GM21528 (cell line): ENCODE measurements at regions not wholly inside any gene's neighbourhood (a gene's known extent, or its start where the extent isn't known, plus 50 kb on each side); places are given as distances from the start of the nearest gene placed in this dataset.
"Not testable (repeated sequence)": the region's sequence is repeated elsewhere in the genome, so short reads cannot be mapped to it uniquely, and the experiment has no call there.

ENCODE experiments used
- ATAC-seq: cut with Tn5 transposase; IDR thresholded peaks from one replicate; pipeline ENCODE4 v1.9.1; 2021; ENCODE audit warnings: mild to moderate bottlenecking, moderate library complexity; ENCODE audit not compliant: unreplicated experiment, low FRiP score

DNA sequence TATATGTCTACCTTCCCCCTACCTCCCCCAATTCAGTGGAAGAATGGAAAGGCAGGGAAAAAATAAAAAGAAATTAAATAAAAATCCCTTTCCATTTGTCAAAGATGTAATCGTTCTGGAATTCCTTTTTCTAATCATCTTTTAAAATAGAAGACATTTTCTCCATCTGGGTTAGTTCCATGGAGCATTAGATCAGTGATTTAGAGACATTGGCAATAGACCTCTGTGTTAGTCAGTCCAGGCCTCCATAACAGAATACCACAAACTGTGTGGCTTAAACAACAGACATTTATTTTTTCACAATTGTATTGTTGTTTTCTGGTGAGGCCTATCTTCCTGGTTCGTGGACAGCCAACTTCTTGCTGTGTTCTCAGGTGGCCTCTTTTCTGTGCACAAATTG is 516.6 kb upstream of the DAB2 start:
- ATAC-seq = no peak

DNA sequence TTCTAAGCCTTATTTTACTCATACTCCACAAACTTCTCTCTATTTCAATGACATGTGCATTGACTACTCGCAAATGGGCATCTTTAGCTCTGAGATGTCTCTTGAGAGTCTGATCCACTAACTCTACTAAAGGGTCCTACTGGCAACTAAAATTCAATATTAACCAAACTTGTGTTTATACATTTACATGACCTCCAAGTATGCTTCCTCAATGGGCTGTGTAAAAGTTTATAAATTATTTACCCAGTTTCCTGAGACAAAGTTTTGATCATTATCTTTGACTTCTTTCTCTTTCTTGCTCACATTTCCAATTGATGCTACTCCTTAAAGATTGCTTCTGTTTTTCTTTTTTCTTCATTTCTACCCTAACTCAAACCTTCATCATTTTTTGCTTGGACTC is 510.1 kb upstream of the DAB2 start:
- no peak for ATAC-seq

DNA sequence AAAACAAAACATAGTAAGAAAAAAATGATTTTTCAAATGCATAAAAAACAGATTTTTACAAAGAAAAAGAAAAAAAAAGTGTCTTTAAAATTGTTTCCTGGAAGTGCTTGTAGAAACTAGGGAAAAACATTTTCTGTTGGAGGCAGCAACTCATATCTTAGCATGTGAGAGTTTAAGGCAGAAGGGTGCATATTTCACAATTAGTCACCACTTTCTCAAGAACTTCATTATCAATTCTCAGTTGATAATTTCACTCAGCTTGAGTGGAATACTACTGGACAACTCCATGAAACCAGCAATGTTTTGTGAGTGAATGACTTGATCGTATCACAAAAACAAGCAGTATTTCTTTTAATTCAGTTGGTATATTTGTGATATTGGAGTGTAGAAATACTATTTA is 508.3 kb upstream of the DAB2 start:
- no peak for ATAC-seq

DNA sequence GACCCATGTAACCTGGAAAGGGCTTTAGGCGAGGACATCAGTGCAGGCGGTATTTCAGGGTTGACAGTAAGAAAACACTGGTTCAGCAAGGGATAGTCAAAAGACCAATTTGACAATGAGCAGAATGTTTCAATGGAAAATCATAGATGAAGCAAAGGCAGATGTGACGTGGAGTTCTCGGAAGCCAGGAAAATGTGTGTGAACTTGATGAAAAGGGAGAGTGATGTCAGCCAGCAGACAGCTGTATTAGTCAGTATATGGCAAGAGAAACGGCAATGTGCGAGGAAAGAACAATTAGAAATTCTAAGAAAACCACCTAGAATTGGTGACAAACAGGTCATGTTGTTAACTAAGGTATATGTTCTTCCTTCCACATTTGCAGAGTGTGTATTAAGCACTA is 503.9 kb upstream of the DAB2 start:
- no peak for ATAC-seq

DNA sequence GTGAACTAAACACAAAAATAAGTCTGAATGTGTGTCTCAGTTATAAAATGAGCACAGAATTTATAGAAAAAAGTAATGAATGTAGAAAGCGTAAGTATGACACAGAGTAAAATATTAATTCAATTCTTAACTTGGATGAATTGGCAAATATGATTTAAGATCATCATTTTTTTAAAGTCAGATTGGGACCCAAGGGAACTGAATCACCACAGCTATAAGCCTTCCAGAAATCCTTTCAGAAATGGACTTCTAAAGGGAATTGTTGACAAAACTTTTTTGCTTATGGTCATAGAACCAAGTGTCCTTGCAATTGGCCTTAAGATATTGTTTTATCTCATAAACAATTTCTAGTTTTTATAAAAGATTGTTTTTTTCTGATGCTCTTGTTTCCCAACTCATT is 495.1 kb upstream of the DAB2 start:
- ATAC-seq = no peak

DNA sequence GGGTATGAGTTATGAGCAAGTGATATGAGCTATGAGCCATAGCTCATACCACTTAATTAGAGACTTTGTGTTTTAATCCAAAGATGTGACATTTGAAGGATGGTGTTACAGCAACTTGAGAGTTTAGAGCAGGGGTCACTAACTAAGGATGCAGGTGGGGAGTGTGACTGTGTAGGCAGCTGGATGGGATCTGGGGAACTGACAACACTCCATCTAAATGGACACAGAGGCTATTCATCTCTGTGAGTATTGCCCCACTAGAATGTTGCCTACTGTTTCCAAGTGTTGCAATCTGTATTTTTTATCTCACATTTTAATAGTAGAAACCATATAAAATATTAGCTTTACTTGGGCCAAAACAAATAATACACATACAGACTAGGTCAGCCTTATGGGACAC is 488.1 kb upstream of the DAB2 start:
- ATAC-seq = no peak

DNA sequence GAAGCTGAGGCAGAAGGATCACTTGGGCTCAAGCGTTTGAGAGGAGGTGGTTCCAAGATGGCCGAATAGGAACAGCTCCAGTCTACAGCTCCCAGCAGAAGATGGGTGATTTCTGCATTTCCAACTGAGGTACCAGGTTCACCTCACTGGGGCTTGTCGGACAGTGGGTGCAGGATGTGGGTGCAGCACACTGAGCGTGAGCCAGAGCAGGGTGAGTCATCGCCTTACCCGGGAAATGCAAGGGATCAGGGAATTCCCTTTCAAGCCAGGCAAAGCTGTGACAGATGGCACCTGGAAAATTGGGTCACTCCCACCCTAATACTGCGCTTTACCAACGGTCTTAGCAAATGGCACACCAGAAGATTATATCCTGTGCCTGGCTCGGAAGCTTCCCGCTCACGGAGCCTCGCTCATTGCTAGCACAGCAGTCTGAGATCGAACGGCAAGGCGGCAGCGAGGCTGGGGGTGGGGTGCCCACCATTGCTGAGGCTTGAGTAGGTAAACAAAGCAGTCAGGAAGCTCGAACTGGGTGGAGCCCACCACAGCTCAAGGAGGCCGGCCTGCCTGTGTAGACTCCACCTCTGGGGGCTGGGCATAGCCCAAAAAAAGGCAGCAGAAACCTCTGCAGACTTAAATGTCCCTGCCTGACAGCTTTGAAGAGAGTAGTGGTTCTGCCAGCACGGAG is 482.6 kb upstream of the DAB2 start:
- ATAC-seq = not testable (repeated sequence)

DNA sequence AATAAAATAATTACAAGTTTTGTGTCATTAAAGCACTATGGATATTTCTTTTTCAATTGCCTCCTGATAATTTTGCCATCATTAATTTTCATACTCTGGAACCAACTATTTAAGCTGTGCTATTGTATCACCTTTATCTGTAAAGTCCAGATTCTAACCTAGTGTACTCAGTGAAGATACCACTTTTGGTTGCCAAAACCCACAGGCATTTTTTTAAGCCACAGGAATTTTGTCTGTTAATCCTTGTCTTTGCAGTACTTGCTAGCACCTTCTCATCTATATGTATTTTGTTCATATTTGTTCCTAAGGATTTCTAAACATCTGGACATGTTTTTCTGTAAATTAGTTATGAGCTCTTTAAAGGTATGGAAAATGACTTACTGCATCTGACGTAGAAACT is 481.4 kb upstream of the DAB2 start:
- ATAC-seq = no peak

DNA sequence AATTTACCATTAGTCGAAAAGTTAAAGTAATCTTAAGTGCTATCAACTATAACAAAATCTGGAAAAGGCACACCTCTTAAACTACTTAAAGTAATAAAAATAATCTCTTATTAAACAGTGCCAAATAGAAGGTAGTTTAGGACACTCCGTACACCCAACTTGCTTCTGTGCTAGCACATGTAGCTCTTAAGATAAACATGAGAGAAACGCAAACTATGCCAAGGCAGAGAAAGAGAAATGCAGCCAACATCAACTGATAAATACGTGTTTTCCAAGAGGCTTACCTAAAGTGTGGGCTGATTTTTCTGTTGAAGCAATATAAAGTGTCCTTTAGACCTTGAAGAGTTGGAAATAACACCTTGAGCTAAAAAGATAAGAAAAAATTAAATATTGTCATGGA is 480.6 kb upstream of the DAB2 start:
- ATAC-seq = no peak

DNA sequence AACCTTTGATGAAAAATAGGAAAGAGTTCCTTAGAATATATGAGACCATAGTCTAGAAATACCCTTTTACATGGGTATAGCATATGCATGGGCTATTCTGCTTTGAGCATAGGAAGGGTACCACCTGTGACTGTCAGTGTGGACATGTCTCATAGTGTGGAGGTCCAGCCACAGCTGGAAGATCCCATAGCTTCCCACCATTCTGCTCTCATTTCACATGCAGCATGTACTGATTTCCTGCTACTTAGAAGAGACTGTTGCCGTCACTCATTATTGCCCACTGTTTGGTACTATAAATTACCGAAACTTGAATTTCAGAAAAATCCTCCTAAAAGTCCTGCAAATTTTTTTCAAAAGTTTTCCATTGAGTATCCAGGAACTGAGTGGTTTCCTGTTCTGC is 477.8 kb upstream of the DAB2 start:
- ATAC-seq = no peak

DNA sequence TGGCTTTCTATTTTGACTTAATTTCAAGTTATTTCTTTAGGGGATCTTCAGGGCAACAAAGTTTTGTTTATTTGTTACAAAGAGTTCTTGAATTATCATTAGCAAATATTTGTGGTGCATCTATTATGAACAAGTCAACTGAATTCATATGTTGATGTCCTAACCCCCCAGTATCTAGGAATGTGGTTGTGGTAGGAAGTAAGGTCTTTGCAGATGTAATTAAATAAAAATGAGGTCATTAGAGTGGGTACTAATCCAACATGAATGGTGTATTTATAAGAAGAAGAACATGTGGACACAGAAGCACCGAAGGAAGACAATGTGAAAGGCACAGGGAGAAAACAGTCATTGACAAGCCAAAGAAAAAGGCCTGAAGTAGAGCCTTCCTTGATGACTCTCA is 474.0 kb upstream of the DAB2 start:
- no peak for ATAC-seq

DNA sequence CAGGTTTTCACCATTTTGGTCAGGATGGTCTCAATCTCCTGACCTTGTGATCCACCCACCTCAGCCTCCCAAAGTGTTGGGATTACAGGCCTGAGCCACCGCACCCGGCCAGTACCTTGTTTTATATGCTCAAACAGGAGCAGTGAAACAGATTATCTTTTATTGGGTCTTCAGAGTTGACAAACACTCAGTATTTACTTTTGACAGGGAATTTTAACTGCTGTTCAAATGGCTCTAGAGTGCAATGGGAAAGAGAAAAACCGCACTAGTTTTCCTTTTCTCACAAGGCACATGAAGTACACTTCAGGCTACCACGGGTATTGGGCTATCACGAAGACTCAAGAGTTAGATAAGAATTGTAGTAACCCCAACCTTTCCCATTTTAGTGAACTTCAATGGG is 471.9 kb upstream of the DAB2 start:
- ATAC-seq = no peak

DNA sequence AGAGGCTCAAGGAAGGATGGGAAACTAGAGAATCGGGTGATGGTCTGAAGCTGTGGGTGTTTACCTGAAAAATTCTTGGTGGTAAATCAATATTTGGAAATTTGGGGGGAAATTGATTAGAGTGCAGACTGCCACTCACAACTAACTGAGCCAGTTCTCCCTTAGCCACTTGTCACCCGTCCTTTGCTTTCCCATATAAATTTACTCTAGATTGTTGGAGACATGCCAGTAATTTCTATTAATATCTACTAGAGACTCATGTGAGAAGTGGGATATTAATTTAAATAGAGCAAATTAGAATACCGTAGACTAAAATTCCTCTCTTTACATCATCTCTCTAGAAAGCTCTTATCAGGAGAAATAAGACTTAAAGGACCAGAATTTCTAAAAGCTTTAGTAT is 471.3 kb upstream of the DAB2 start:
- no peak for ATAC-seq

DNA sequence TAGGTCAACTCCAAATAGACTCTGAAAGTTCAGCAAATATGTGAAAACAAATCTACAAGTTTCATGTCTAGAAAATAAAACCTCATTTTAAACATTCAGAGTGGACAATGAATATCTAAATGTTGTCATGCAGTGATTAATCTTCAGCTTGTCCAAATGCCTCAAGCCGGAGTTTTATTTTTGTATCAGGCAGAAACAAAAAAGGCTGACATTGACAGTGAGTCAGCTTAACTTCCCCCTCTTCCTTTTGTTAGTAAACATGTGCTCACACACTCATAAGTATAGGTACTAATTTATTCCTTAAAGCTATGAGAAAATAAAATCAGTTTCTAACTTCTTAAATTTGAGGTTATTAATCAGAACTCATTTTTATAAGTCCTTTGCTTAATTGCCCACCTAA is 467.9 kb upstream of the DAB2 start:
- no peak for ATAC-seq

DNA sequence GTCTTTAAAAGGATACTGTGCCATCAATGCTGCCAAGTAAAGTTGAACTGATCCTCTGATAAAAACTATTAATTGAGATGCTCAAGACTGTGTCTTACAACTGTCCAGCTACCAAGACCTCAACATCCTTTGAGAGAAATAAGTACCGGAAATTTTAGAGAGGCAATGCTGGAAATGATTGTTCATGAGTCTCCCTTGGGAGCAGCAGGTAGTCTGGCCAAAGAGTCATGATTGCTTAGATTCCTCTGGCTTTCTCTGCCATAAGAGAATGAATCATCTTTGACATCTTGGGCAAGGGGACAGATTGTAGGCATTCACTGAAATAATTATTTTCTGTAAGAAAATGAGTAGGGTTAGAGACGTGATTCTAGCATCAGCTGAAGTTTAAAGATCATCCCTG is 466.6 kb upstream of the DAB2 start:
- ATAC-seq = no peak

DNA sequence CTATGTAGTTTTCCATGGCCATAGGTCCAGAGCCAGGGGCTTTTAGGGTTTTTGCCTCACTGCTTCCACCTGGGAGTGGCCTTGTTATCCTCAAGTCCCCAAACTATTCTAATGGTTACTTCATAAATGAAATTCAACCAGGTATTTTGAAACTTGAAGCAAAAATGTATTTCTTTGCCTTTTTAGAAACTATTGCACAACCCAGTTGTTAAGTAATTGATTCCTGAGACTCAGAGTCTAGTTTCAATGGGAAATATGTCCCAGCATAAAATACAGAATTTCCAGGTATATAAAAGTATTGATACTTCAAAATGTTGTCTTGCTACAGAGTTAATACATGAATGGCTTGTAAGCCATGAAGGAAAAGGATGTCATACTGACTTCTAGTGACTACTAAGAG is 456.2 kb upstream of the DAB2 start:
- ATAC-seq = no peak

DNA sequence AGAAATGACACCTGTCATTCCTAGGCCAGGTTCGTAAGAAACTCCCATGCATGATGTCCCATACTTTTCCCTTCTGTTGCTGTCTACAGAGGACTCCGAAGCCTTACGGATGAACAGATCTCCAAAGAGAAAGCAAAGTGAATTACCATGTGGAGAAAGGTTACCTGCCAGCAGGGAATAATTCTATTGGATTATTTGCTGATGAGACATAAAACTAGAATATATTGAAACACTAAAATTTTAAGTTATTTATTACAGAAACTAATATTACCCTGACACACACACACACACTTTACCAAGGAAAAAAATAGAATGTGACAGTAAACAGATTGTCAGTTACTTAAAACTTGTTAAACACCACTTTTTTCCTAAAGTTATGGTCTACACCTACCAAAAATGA is 452.7 kb upstream of the DAB2 start:
- ATAC-seq = no peak

DNA sequence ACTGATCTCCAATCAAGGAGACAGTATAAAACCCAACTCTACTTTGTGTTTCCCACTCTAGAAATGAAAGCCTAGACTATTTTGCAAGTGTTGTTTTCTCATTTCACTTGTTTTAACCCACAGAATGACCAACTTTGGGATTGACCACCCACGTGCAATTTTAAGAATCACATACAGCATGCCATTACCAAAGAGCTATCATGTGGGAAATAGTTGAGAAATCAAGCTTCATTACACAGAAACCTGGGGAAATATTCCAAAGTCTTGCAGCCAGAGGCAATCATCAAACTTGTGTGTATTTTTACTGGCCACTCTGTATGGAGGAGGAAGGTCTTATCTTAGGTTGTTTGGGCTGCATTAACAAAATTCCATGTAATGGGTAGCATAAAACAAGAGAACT is 451.4 kb upstream of the DAB2 start:
- ATAC-seq = no peak

DNA sequence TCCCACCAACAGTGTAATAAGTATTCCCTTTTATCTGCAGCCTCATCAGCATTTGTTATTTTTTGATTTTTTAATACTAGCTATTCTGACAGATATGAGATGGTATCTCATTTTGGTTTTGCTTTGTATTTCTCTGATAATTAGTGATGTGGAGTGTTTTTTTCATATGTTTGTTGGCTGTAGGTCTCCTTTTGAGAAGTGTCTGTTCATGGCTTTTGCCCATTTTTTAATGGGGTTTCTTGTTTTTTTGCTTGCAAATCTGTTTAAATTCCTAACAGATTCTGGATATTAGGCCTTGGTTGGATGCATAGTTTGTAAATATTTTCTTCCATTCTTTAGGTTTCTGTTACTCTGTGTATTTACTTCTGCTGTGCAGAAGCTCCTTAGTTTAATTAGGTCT is 445.4 kb upstream of the DAB2 start:
- no peak for ATAC-seq

DNA sequence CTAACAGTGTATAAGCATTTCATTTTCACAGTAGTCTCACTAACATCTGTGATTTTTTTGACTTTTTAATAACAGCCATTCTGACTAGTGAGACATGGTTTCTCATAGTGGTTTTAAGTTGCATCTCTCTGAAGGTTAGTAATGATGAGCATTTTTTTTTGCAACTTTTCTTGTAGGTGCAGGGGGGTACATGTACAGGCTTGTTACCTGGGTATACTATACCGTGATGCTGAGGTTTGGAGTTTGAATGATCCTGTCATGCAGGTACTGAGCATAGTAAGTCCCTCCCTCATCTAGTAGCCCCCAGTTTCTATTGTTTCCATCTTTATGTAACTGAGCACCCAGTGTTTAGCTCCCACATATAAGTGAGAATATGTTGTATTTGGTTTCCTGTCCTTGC is 444.6 kb upstream of the DAB2 start:
- no peak for ATAC-seq

DNA sequence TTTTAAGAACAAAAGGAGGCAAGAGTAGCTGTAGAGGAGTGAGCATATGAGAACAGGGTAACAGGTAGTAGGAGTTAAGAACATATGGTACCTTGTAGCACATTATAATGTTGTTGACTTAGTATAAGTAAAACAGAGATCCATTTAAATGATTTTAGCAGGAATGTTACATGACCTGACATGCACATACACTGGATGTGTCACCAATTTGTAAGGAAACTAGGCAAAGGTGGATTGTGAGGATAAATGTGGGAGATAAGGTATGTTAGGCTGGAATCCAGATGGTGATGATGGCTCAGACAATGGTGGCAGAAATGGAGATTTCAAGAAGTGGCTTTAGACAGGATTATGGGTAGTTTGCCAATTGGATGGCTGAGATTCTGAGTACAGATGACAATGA is 443.1 kb upstream of the DAB2 start:
- no peak for ATAC-seq

DNA sequence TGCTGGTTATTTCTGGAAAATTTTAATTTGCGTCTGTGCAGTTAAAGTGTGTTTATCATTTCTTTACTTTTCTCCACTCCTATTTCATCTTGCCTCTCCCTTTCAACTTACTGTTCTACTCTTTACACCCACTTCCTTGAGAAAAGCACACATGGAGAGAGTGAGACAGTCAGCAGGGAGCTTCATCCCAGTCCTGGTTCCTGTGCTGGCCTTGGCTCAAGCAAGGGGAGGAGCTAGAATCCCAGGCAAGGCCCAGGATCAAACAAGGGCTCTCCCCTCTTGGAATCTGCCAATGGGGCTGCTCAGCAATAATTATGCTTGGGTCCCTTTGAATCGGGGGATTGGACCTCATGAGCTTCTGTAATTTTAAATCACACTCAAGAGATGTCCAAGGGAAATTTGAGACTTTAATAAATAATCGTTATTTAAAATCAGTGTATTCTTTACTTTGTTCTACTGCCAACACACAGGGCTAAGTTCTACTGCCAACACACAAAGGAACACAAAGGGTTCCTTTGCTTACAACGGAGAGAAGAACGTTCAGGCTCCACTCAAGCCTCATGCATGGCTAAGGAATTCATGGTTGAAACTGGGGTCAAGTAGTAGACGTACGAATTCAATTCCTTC is 439.3 kb upstream of the DAB2 start:
- no peak for ATAC-seq

DNA sequence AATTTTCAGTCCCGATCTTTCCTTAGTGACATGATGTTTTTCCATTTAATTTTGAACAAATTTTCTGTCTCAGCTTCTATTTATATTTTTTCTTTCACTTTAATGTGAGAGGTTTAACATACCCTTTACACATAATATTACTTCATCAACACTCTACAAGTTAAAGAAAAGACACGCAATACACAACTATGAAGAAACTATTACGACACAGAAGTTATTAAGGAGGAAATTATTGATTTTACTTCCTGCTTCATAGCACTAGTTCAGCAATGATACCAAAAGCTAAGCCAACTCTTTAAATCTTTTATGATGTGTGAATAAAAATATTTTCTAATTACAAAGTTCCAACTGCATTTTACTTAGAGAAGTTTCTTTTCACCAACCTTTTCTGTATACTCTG is 432.3 kb upstream of the DAB2 start:
- no peak for ATAC-seq
